ENCODE measurements at regions not wholly inside any gene's neighbourhood (a gene's known extent, or its start where the extent isn't known, plus 50 kb on each side); places are given as distances from the start of the nearest gene placed in this dataset.

DNA sequence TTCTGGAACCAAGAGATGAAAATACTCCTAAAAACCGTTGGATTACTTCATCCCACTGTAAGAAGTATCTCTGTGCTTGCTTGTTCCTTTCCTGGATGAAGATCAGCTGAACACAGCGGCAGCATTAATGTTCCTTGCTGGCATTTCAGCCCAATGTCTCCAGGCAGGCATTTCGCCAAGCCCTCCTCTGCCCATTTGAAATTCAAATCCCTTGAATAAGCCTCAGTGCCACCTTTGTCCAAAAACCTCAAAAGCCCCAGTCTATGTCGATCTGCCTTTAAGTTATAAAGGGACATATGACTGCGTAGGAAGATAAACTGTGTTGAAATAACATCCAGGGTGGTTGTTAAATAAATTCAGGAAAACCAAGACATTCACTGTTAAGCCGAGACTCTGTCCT, 156.8 kb upstream of the PDZRN3 start:
- no peak for DNase-seq

- no peak for DNase-seq
Measured at GRCh38 chr3:73774645-73775044, 149.9 kb upstream of the PDZRN3 start.

GRCh38 chr3:73773233-73773632, 148.5 kb upstream of the PDZRN3 start:
- no peak for DNase-seq

DNA sequence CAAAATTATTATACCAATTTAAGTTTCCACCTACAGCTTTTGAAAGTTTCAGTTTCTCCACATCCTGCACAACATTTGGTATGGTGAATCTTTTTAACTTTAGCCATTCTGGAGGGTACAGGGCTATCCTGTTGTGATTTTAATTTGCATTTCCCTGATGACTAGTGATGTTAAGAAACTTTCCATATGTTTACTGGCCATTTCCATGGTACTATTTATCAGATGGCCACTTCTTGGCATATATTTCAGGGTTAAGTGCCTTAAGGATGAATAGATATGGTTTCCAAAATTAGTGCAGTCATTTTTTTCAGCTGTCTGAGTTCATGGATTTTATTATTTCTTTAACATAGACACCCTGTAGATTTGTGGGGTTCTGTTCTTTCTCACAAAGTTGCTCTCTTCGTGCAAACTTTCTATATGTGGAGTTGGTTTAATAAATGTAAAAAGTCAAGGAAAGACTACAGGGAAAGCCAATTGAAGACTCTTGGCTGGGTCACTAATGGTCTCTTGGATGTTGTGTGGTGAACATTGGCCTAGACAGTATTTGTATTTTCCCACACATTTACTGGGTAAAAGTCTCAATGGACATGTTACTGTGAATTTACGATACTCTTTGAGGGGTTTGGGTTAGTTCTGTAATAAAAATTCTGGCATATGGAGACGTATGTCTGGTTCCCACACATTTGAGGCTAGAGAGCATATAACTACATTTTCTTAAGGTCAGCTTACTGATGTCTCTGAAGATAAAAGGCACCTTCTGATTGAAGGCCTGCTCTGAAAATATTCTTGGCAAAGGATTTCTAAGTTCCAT, 147.5 kb upstream of the PDZRN3 start:
- DNase-seq, result no peak

DNA sequence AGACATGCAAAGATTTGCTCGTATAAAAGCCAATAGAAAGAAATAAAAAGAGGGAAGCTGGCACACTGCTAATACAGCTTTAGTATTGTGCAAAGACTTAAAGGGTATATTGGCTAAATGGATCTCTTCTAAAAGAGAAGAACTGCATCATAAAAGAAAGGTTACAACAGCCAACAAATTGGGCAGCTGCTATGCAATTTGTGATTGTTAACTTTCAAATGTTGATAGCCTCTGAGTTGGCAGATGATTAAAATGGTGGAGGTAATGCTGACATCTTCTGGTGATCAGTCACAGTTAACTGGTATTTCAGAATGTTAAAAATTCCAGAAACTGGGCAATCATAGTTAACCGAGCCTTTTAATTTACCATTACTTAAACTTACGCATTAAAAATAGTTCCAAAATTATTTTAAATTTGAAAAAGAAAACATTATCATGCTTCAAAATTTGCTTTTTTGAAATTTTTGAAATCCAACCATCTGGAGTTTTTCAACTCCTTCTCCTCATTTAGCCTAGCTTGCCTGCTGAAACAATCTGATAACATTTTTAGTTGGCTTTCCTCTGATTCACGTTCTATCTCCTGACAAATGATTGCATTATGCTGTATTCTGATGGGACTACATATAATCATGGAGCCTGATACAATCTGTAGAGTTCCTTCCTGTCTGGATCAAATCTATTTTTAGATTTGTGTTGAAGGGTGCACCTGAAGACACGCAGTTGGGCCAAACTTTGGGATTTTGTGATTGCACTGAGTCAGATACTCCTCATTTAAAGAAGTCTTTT, 144.0 kb upstream of the PDZRN3 start:
- no peak for DNase-seq

DNA sequence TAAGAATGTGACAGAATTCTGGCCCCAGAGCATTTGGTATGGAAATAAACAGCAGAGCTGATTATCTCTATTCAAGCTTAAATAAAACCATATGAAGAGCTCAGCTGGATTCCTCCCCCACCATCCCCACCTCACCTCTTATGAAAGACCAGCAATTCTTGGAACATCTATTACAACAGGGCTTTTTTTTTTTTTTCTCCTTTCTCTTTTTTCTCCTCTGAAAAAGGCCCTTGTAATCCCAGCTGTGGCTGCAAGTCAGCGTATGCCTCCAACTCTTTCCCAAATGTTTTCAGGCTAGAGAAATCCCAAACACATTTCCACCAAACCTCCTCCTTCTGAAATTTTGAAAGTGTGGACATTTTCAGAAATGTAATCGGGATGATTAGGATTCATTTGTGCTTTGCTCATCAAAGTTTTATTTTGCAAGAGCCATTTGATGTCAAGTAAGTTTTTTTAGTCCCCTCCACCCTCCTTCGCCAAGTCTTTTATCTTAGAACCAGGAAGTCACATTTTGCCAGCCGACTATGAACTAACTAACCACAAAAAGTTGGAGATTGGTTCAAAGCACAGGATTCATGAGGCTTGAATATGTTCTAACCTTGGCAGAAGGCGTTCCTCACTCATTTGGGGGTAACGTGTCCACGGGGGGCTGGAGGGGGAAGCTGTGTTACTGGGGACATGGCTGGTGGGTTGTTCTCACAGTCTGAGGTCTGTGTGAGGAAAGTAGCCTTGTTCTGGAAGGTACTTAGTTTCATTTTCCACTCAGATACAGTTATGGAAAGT, 142.0 kb upstream of the PDZRN3 start:
- DNase-seq, result peak; percentile 6

- peak; percentile 14 for DNase-seq
Measured at GRCh38 chr3:73765878-73766545, 141.3 kb upstream of the PDZRN3 start.

- no peak for DNase-seq
Measured at GRCh38 chr3:73762855-73763254, 138.1 kb upstream of the PDZRN3 start.

DNA sequence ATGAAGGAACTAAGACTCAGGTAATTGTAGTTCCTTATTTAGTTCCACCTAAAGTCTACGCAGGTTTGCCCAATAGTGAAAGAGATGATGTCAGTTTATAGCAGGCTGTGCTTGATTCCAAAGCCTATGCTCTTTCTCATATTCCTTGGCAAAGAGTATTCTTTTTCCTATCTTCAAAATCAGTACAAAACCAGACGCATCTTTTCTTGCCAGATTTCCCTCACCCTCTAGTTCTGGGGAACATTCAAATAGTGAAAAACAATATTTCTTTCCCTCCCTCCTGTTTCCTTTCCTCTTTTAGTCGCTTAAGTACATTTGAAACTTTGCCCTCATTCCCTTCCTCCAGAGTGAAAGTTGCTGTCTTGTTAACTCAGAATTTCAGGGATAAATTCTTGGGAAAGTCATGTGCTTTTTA, 134.6 kb upstream of the PDZRN3 start:
- no peak for DNase-seq

- no peak for DNase-seq
Measured at GRCh38 chr3:73757536-73757935, 132.8 kb upstream of the PDZRN3 start.

DNA sequence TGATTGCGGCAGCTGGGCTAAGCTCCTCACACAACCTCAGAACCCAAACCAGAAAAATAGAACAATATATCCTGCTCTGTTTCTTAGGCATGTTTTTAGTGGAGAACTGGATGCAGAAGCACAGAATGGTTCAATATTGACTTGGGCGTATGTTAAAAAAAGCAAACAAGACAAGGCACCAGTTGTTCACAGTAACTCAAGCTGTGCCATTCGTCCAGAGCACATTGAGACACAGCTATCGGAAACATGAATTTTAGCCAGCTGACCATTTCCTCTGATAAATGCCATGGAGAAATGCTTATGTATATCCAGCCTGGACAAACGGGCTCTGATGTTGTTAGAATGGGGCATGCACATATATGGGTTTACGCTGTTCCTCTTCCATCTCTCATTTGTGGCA, 129.2 kb upstream of the PDZRN3 start:
- no peak for DNase-seq

DNA sequence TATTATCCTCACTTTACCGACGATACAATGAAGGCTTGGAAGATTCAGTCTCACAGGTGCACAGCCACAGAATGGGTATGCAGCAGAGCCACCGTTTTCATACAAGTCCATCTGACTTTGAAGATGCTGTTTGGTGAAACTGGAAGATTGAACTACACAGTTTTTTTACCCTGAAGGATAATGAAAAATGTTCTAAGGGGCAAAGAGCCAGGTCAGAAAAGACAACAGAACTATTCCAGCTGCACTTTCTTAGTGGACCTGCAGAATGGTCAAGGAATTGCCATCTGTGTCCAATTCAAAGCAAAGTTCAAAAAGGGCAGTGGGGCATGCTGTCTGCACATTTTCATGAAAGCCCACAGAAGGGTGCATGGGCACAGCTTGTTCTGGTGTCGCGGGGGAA, 127.6 kb upstream of the PDZRN3 start:
- no peak for DNase-seq

DNA sequence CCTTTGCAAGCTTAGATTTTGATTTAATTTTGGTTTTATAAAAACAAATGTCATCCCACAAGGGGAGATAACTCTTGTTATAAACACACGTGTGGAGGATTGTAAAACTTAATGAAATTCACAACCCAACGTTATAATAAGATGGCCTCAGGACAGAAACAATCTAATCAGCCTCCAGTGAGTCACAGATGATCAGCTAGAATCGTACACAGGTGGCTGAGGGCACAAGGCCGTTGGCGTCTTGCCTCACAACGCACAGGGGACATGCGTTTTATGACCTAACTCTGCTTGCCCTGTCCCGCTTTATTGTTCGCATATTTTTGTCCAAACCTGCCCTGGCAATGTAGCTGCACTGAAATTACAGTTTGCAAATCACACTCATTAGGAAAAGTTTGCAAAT, 121.9 kb upstream of the PDZRN3 start:
- DNase-seq, result no peak

- DNase-seq, result no peak
Measured at GRCh38 chr3:73745526-73746191, 120.9 kb upstream of the PDZRN3 start.

DNA sequence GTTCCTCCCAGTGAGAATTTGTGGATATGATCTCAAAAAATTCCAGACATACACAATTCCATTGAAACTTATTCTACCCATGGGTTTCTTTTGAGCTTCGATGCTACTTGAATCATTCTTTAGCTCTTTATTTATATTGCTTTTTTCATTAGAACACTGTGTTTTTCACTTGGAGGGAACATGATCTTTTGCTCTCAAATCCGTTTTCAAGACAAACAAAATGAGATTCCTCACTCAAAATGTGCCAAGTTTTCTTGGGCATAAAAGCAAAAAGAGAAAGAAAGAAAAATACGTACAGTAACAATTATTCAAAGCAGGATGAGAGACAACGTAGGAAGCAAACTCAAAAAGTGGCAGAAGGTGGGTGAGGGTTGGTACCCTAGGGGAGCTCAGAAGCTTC, 118.8 kb upstream of the PDZRN3 start:
- DNase-seq, result no peak

- DNase-seq, result no peak
Measured at GRCh38 chr3:73739791-73740453, 115.2 kb upstream of the PDZRN3 start.

DNA sequence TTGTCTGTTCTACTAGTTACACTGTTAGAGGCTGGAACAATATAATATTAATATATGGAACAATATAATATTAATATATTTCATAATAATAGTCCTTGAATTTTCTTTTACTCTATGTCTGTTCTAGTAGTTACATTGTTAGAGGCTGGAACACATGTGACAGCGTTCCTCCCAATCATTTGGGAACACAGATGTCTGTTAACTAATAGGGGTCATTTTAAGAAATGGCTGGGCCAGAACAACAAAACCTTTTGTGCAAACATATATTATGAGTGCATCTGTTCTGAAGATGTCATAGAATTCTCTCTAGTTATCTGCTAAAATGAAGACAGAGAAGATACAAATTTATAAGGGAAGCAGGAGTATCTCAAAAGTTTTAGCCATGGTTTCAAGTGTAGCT, 114.0 kb upstream of the PDZRN3 start:
- DNase-seq, result no peak

- no peak for DNase-seq
Measured at GRCh38 chr3:73734211-73735089, 109.7 kb upstream of the PDZRN3 start.

DNA sequence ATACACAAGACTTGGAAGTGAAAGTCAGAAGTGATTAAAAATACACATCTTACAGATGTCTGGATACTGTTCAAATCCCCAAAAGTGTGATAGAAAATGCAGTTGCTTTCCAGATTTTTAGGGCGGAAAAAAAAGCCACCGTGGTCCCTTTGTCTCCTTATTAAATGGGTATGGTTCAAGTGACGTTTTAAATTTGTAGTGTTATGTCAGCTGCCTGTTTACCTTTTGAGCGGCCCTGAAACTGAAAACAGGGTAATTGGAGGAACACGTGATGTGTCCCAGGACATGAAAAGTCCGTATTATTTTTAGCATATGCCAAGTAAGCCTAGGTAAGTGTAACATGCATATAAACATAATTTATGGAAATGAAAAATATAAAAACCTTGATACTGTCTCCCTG, 109.0 kb upstream of the PDZRN3 start:
- DNase-seq, result no peak

GRCh38 chr3:73729969-73730440, 105.3 kb upstream of the PDZRN3 start:
- DNase-seq, result no peak

DNA sequence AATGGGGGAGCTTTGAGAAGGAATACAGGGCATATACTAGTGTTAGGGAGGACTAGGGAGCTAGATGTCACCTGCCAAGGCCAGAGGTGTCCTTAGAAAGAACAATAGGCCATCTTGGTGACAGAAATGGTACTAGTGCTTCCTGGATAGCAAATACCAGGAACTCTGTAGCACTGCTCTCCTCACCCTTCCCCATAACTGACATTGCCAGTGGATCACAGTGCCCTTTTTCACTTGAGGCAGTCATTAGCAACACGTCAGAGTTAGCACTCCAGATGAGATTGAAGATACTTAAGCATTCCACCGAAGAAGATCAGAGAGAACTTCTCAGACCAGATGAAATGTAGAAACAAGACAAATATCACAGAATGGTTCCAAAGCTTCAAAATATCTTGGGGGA, 103.1 kb upstream of the PDZRN3 start:
- DNase-seq, result no peak

Measured in suppressor macrophage treated with lipopolysaccharide for 4 hours (primary cell).